Fibroblast of pulmonary artery (primary cell): ENCODE measurements at regions not wholly inside any gene's neighbourhood (a gene's known extent, or its start where the extent isn't known, plus 50 kb on each side); places are given as distances from the start of the nearest gene placed in this dataset.

Experiments used
- DNase-seq: peaks from one replicate; pipeline ENCODE4 v3.0.0-alpha.2; 2010; ENCODE audit warnings: low read depth
- H3K4me3 ChIP-seq: replicated peaks from 2 replicates; pipeline ENCODE4 v1.5.1; 2011; ENCODE audit warnings: low read depth, mild to moderate bottlenecking, control low read depth, low read length, moderate library complexity
- TF ChIP-seq, protein P1 (sequence below): IDR thresholded peaks from 2 replicates; pipeline ENCODE4 v1.5.1; 2011; ENCODE audit warnings: mild to moderate bottlenecking, control low read depth, low read length, inconsistent platforms; ENCODE audit errors: missing control alignments

DNA sequence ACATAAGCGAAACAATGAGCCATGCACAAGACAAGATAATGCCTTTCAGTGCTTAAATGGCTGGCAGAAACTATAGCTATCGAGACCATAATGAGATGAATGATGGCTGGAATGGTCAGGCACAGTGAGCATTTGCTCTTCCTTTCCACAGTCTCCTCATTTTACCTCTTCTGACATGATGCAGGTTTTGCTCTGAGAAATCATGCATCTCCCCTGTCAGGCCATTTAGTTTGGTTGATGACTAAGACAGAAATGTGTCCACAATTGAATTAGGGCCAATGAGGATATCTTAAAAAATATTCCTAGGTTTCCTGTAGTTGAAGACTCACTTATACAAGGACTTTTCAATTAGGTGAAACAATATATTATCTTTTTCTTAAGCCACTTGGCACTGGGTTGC is 475.1 kb downstream of the TMEM232 start:
- TF ChIP-seq, protein P1, sequence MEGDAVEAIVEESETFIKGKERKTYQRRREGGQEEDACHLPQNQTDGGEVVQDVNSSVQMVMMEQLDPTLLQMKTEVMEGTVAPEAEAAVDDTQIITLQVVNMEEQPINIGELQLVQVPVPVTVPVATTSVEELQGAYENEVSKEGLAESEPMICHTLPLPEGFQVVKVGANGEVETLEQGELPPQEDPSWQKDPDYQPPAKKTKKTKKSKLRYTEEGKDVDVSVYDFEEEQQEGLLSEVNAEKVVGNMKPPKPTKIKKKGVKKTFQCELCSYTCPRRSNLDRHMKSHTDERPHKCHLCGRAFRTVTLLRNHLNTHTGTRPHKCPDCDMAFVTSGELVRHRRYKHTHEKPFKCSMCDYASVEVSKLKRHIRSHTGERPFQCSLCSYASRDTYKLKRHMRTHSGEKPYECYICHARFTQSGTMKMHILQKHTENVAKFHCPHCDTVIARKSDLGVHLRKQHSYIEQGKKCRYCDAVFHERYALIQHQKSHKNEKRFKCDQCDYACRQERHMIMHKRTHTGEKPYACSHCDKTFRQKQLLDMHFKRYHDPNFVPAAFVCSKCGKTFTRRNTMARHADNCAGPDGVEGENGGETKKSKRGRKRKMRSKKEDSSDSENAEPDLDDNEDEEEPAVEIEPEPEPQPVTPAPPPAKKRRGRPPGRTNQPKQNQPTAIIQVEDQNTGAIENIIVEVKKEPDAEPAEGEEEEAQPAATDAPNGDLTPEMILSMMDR, result no peak
- no peak overlapping the region for H3K4me3 ChIP-seq
- no peak for DNase-seq

DNA sequence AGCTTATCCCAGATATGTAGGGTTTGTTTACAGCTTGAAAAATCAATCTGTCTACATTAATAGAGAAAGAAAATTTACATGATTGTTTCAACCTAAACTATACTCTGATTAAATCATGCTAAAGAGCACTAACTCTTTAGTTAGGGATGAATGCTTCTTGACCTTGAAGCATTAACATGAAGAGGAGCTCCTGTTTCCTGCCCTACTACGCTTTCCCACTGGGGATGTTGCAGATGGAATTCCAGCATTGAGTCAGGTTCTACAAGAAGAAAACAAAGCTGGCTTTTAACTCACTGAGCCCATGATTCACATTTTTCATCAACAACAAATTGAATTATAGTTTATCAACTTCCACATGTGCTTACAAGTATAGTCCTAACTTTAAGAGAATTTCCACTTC is 471.3 kb downstream of the TMEM232 start:
- no peak overlapping the region for H3K4me3 ChIP-seq
- no peak for DNase-seq
- TF ChIP-seq, protein P1, result no peak

DNA sequence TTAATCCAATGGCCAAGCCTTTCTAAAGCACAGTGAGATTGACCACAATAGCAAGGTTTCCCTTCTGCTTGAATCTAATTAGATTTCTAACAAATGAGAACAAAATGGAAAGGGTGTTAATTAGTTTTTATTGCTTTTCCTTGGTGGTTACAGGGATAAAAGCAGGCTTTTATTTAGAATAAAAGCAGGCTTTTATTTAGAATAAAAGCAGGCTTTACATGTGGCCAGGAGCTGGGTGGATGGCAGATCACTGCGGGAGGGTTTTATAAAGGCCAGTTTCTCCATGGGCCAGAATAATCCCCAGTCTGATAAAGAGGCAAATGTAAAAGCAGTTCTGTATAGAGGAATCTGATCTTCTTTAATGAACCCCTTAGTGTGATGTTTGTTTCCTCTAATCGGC is 470.2 kb downstream of the TMEM232 start:
- no peak overlapping the region for H3K4me3 ChIP-seq
- TF ChIP-seq, protein P1, result no peak
- DNase-seq, result no peak

DNA sequence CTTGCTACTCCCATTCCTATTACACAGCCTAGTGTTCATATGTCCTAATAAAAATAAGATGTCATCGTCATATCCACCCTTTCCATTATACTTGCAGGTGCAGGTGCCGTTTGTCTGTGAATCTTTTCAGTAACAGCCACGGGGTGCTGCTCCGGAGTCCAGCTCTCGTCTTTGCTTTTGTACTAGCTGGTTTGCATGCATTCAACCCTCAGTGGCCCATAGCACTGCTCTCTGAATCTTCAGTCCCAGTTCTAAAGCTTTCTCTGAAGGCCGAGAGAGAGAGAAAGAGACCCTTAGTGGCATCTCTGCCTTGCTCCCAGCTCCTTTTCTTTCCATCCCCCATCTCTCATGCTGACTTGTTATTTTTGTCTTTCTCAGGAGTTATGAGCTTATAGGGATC is 468.5 kb downstream of the TMEM232 start:
- no peak overlapping the region for H3K4me3 ChIP-seq
- no peak for DNase-seq
- TF ChIP-seq, protein P1, result no peak

DNA sequence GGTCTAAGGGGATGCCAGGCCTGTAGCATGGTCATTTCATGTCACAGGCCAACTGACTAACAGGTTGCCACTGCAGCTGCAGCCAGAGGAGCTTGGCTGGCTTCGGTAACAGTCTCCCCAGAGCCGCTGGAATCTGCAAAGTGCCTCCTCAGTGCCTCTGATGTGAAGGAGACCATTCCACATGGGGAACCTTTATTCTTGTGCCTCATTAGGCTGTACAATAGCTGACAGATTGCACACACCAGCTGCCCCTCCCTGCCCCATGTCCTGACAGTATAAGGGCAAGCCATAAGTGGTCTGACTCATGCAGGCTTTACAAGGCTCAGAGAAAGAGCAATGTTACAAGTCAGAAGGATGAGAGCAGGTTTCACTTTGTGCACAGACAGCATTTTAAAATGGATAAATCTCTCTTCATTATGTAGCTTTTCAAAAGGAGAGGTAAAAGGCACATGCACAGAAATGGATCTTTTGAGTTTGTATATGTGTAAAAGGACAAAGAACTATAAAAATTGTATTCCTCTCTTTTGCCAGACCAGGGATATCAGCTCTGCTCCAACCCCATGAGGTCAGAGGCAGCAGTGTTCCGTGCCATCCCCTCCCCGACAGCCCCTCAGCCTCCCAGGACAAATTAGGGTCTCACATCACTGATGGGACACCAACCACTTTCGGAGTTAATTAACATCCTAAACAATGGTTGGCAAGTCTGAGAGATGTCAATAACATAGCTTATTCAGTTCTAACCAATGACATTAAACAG is 467.8 kb downstream of the TMEM232 start:
- DNase-seq, result no peak
- H3K4me3 ChIP-seq, result no peak overlapping the region
- TF ChIP-seq, protein P1, result no peak

DNA sequence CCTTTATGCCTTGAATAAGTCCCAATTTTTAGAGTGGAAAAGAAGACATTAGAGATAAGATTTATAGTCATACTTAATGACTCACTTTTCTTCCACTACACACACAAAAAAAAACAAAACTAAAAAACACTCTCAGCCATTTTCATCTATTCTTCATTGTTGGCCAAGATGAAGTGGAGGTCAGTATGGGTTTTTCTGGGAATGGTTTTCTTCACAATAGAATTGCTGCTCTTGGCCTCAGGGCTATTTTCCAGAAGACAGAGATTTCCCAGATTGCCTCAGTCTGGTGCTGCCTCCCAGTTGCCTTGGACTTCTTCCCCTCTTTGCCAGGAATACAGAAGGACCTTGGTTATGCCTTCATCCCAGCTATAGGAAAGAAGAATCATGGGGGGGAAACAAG is 463.7 kb downstream of the TMEM232 start:
- peak; percentile 0 for DNase-seq
- TF ChIP-seq, protein P1, result no peak
- H3K4me3 ChIP-seq, result no peak overlapping the region

DNA sequence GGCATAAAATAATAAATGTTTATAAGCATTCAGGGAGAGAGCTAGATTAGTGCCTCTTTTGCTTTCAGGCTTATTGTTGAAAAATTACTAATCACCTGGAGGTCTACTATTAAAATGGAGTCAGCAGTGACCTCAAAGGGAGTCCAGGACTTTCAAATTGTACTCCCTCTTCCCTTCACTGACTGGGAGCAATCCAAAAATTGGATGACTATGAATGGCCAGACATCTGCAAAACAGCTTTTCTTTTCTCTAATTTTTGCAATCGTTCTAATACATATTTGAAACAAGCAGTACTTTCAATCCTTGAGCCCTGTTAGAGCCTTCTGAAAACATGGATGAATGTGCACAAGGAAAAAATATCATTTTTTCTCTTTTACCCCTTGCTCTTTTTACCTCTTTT is 461.8 kb downstream of the TMEM232 start:
- TF ChIP-seq, protein P1, result no peak
- no peak for DNase-seq
- no peak overlapping the region for H3K4me3 ChIP-seq
